Calu3 (cell line): ENCODE measurements at regions not wholly inside any gene's neighbourhood (a gene's known extent, or its start where the extent isn't known, plus 50 kb on each side); places are given as distances from the start of the nearest gene placed in this dataset.

ENCODE experiments used
- BruUV-seq: library from RNA; stranded (reverse); fragments of 400-500 nt; replicated peaks from 2 replicates; lab custom pipeline; 2021; lab: Mats Ljungman, UMichigan
- CTCF ChIA-PET: fragments of 300-600 bp; sonication (Branson Sonifier 250); formaldehyde crosslinking; loops from one replicate; lab custom pipeline; 2022; ENCODE audit warnings: antibody characterized with exemption; lab: Charles Lee
- DNase-seq: peaks from one replicate; pipeline ENCODE4 v3.0.0; 2022
- H3K27ac Mint-ChIP-seq: one replicate; pipeline ENCODE4 v1.8.0; 2022; ENCODE audit warnings: mixed read lengths; ENCODE audit not compliant: unreplicated experiment
- H3K27me3 Mint-ChIP-seq: one replicate; pipeline ENCODE4 v1.8.0; 2022; ENCODE audit warnings: mixed read lengths; ENCODE audit not compliant: unreplicated experiment
- H3K36me3 Mint-ChIP-seq: one replicate; pipeline ENCODE4 v1.8.0; 2022; ENCODE audit warnings: mild to moderate bottlenecking, moderate library complexity, mixed read lengths; ENCODE audit not compliant: insufficient read depth, unreplicated experiment
- H3K4me1 Mint-ChIP-seq: one replicate; pipeline ENCODE4 v1.8.0; 2022; ENCODE audit warnings: mild to moderate bottlenecking, low read depth, mixed read lengths; ENCODE audit not compliant: unreplicated experiment
- H3K4me3 Mint-ChIP-seq: one replicate; pipeline ENCODE4 v1.8.0; 2022; ENCODE audit warnings: mild to moderate bottlenecking, low read depth, moderate library complexity, mixed read lengths; ENCODE audit not compliant: unreplicated experiment
- H3K9me3 Mint-ChIP-seq: one replicate; pipeline ENCODE4 v1.8.0; 2022; ENCODE audit warnings: low read depth, mixed read lengths; ENCODE audit not compliant: unreplicated experiment
- intact Hi-C: fragments of 100-400 bp; cut with micrococcal nuclease; formaldehyde crosslinking; loops from one replicate; pipeline ENCODE4 v1.10.0; 2022; ENCODE audit not compliant: unreplicated experiment
- TF ChIP-seq, protein P1 (sequence below): fragments of 200-600 bp; IDR thresholded peaks from one replicate; pipeline ENCODE4 v1.8.0; 2022; ENCODE audit warnings: antibody characterized with exemption; ENCODE audit not compliant: unreplicated experiment

DNA sequence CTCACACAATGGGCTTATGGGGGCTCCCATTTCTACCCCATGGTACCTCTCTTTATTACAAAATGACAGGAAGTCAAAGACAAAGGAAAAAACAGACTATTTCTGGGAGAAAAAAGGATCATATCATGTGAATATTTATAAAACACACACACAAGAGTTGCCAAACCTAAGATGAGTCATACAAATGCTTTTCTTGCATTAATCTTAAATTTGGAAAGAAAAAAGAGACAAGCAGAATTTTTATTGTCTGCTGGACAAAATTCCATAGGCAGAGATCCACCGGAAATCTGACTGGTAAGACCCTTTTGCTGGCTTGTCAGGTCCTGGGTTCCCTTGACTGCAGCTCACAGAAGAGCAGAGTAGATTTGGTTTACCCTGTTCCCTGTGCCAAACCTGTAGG is 1732.3 kb upstream of the PIK3C3 start:
- Mint-ChIP-seq H3K27ac (no peak overlapping the region), H3K36me3 (no peaks in the 10 kb centered on the region), H3K27me3 (no peaks in the 10 kb centered on the region), H3K4me1 (no peaks in the 10 kb centered on the region), H3K9me3 (no peaks in the 10 kb centered on the region), H3K4me3 (no peak overlapping the region)
- no TSS peak for BruUV-seq
- intact Hi-C loops = no loop called here
- DNase-seq = no peak
- CTCF ChIA-PET = no interaction called here
- TF ChIP-seq, protein P1, sequence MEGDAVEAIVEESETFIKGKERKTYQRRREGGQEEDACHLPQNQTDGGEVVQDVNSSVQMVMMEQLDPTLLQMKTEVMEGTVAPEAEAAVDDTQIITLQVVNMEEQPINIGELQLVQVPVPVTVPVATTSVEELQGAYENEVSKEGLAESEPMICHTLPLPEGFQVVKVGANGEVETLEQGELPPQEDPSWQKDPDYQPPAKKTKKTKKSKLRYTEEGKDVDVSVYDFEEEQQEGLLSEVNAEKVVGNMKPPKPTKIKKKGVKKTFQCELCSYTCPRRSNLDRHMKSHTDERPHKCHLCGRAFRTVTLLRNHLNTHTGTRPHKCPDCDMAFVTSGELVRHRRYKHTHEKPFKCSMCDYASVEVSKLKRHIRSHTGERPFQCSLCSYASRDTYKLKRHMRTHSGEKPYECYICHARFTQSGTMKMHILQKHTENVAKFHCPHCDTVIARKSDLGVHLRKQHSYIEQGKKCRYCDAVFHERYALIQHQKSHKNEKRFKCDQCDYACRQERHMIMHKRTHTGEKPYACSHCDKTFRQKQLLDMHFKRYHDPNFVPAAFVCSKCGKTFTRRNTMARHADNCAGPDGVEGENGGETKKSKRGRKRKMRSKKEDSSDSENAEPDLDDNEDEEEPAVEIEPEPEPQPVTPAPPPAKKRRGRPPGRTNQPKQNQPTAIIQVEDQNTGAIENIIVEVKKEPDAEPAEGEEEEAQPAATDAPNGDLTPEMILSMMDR = no peak

- Mint-ChIP-seq H3K9me3 (peaks cover 4% of the 10 kb centered on the region), H3K27me3 (no peaks in the 10 kb centered on the region), H3K4me3 (no peak overlapping the region), H3K4me1 (no peaks in the 10 kb centered on the region), H3K27ac (no peak overlapping the region), H3K36me3 (no peaks in the 10 kb centered on the region)
- no TSS peak for BruUV-seq
- CTCF ChIA-PET = no interaction called here
- DNase-seq = no peak
- intact Hi-C loops = no loop called here
- TF ChIP-seq, protein P1 = no peak
Observed at GRCh38 chr18:40216856-40217255, 1738.2 kb upstream of the PIK3C3 start.

DNA sequence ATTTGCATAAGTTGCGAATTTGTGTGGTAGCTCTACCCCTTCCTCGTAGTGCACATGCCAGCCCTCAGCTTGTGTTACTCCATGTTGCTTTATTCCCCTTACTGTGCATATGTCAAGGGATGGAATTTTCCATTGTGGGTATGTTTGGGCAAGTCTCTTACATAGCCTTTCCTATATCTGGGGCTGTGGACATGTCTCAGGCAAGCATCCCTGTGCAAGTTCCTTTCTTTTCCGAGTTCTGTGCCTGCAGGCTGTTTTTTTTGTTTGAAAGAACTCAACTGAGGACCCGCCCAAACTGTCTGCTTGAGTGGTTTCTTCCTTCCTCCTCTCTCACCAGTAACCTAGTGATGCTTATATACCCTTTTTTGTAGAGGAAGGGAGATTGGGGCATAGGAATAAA is 1739.1 kb upstream of the PIK3C3 start:
- no peaks in the 10 kb centered on the region for H3K36me3 Mint-ChIP-seq
- H3K27ac Mint-ChIP-seq = no peak overlapping the region
- no peaks in the 10 kb centered on the region for H3K27me3 Mint-ChIP-seq
- intact Hi-C loops = no loop called here
- no peaks in the 10 kb centered on the region for H3K4me1 Mint-ChIP-seq
- H3K9me3 Mint-ChIP-seq = peaks cover 7% of the 10 kb centered on the region
- TF ChIP-seq, protein P1 = no peak
- BruUV-seq = no TSS peak
- H3K4me3 Mint-ChIP-seq = no peak overlapping the region
- DNase-seq = no peak
- CTCF ChIA-PET = no interaction called here

- TF ChIP-seq, protein P1 = no peak
- no peak overlapping the region for H3K27ac Mint-ChIP-seq
- H3K27me3 Mint-ChIP-seq = no peaks in the 10 kb centered on the region
- intact Hi-C loops = no loop called here
- H3K4me3 Mint-ChIP-seq = no peak overlapping the region
- CTCF ChIA-PET = no interaction called here
- H3K4me1 Mint-ChIP-seq = no peaks in the 10 kb centered on the region
- DNase-seq = no peak
- peaks cover 10% of the 10 kb centered on the region for H3K9me3 Mint-ChIP-seq
- no peaks in the 10 kb centered on the region for H3K36me3 Mint-ChIP-seq
- no TSS peak for BruUV-seq
Observed at GRCh38 chr18:40210696-40211095, 1744.3 kb upstream of the PIK3C3 start.
